8988T (cell line): ENCODE measurements at regions not wholly inside any gene's neighbourhood (a gene's known extent, or its start where the extent isn't known, plus 50 kb on each side); places are given as distances from the start of the nearest gene placed in this dataset.

Source experiments
- DNase-seq: peaks from one replicate; pipeline ENCODE4 v3.0.0; 2011

DNA sequence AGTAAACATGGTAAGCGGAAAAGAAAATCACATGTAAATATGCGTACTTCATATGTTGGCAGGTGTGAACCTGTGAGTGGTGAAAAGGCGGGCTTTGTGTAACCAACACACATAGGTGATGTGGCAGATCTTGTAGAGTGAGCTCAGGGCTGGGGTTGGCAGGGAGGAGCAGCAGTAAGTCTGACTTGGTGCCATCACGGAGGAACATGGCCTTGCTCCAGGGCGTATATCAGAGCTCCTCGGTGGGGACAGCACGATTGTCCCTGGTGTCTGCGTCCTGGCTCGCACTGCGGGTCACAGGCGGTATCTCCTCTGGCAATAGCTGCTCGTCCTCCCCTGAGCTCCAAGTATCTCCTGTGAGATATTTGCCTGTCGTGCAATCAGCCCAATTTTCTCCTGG, 733.6 kb downstream of the TRIML1 start:
- DNase-seq: no peak

DNA sequence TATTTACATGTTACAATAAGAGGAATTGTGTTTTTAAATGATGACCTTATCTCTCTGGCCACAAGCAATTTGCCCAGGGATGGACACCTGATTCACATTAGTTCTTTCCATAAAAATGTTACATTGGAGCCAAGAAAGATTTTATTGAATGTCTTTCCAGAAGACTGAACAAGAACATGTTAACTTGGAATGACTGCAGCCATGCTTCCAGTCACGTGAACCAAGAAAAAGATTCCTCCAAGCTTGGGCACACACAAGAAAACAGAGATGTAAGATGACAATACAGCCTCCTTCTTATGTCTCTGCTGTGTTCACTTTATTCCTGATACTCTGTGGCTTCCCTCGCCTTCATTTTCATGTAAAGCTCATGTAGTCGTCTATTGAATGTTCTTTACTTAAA, 737.6 kb downstream of the TRIML1 start:
- no peak for DNase-seq

DNA sequence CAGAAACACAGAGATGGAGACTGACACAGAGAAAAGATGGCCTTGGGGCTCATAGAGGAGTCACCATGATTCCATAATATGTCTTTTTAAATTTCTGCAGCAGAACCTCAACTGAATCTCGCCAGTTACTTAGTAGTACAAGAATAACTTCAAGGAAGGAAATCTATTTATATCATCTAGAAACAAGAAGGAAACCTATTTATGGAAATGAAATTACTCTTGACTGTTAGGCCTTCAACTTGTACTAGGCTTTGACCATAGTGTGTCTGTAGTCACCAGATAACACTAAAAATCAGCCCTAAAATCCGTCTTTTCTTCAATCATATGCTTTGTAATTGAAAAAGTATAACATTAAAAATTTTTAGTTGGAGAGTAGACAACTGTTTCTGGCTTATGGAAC, 740.4 kb downstream of the TRIML1 start:
- no peak for DNase-seq

DNA sequence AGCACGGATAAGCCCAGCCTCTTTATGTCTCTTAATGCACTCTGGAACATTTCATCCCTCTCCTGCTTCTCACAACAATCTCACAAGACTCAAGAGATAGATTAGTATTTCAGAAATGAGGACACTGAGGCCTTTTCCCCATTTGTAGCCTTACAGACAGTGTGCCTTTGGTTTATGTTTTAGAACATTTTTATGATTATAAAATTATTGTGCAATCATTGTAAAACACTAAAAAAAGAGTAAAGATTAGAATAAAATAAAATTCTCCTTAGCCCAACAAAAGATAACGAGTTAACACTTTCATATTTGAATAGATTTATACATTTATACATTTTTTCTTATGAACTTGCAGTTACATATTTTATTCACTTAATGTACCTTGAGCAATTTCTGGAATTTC, 748.7 kb downstream of the TRIML1 start:
- no peak for DNase-seq

DNA sequence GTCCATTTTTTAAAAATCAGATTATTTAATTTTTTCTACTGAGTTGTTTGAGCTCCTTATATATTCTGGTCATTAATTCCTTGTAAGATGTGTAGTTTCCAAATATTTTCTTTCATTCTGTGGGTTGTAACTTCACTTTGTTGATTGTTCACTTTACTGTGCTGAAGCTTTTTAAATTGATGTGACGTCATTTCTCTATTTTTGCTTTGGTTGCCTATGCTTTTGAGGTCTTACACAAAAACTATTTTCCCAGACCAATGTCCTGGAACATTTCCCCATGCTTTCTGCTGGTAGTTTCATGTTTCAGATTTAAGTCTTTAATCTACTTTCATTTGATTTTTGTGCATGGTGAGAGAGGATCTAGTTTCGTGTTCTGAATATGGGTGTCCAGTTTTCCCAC, 753.6 kb downstream of the TRIML1 start:
- no peak for DNase-seq

DNA sequence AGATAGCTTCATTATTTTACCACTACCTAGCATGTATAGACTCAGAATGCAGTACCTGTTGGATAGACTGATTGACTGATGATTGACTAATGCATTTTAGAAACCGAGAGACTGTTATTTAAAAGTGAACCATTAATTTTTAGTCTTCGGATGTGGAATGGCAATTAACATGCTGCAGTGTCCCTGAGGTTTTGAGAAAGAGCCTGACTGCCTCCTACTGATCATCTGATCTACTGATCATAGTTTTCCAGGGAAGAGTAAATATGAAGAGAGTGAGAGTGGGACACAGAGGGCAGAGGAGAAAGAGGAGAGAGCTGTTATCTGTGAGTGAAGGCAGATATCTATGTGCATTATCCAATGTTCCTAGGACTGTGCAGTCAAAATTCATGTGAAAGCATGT, 764.7 kb downstream of the TRIML1 start:
- DNase-seq: no peak

DNA sequence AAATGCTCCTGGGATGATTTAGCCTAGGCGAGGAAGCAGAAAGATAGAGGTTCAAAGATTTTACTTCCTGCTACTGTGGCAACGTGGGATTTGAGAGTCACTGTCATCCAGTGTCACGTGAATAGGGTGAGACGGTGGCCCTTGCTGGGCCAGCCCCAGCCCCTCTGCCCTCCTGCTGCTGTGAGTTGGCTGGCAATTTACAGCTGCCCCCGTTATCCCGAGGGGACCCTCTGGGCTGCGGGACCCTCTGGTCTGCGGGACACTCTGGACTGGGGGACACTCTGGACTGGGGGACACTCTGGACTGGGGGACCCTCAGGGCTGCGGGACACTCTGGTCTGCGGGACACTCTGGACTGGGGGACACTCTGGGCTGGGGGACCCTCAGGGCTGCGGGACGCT, 765.4 kb downstream of the TRIML1 start:
- no peak for DNase-seq

DNA sequence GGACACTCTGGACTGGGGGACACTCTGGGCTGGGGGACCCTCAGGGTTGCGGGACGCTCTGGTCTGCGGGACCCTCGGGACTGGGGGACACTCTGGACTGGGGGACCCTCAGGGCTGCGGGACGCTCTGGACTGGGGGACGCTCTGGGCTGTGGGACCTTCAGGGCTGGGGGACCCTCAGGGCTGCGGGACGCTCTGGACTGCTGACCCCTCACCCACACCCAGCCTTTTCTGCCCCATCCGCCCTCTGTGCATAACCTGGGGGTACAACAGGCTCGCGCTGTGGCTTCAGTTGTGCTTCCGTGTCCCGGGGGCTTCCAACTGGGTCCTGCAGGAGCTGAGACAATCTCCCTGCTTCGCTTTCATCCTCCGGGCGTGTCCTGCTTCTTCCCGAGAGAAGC, 766.0 kb downstream of the TRIML1 start:
- DNase-seq: no peak

DNA sequence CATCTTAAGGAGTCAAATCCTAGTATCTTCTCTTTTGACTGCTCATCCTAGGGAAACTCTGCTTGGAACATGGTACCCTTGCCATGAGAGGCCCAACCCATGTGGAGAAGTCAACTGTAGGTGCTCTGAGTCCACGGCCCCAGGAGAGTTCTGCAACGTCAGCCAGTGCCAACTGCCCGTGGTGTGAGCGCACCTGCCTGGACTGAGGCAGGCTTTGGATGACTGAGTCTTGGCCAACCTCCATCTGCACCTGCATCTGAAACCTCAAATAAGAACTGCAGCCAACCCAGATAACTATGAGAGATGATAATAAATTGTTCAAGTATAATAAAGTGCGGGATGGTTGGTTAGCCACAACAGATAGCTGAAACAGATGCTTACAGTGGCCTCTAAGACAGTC, 772.0 kb downstream of the TRIML1 start:
- no peak for DNase-seq

DNA sequence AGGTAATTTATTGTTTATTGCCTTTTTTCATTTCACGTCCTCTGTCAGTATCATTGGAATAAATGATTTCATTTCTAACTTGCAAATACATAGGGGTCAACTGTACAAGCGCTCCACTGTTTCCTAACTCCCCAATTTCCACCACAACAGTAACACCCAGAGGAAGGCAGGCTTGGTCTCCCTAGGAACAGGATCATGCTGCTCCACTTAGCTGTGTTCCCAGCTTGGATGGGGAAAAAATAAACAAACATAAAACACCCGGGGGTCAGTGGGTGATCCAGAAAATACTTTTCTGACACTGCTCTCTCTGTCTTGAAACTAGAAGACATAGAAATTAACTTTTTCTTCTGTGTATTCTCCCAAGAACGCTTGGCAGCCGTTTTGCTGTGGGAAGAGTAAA, 772.5 kb downstream of the TRIML1 start:
- no peak for DNase-seq

DNA sequence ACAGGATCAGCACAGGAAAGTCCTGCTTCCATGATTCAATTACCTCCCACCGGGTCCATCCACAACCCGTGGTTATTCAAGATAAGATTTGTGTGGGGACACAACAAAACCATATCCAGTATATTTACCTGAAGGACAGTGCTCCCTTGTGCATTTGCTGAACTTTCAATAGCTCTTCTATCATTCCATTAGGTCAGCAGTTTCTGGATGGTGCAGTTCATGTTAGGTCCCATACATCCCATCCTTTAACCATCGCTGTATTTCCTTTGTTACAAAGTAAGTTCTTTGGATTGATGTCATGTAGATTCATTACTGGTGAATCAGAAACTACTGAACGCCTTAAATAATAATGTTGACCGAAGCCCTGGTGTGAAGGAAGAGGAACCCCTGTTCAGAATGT, 775.9 kb downstream of the TRIML1 start:
- DNase-seq: no peak

DNA sequence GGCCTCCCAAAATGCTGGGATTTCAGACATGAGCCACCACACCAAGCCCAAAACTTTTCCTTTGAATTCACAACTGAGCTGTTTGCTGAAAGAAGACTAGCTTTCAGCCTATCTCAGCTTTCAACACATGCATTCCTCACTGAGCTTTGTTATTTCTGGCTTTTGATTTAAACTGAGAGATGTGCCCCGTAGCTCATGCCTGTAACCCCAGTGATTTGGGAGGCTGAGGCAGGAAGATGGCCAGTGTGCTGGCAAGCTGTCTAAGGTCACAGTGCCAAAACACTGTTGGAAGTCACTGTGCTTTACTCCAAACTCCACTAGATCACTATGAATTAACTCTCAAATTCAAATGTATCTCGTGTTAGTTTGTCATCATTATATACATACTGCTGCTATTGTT, 779.5 kb downstream of the TRIML1 start:
- DNase-seq: no peak

DNA sequence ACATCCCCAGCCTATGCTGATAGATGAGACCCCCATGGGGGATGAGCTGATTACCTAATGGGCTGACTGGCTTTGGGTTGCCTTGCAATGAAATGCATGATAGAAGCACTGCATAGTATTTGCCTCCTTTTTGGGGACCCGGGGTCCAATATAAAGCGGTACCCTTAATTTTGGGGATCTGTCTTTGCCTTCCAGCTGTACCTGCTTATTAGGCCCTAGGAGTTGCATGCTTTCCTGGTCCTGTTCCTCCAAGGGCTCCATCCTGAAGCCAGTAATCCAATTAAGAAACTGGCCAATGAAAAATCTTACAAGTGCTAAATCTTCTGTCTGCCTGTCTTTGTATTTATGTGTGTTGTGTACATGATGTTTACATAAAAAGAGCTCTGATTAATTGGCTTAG, 791.6 kb downstream of the TRIML1 start:
- no peak for DNase-seq

DNA sequence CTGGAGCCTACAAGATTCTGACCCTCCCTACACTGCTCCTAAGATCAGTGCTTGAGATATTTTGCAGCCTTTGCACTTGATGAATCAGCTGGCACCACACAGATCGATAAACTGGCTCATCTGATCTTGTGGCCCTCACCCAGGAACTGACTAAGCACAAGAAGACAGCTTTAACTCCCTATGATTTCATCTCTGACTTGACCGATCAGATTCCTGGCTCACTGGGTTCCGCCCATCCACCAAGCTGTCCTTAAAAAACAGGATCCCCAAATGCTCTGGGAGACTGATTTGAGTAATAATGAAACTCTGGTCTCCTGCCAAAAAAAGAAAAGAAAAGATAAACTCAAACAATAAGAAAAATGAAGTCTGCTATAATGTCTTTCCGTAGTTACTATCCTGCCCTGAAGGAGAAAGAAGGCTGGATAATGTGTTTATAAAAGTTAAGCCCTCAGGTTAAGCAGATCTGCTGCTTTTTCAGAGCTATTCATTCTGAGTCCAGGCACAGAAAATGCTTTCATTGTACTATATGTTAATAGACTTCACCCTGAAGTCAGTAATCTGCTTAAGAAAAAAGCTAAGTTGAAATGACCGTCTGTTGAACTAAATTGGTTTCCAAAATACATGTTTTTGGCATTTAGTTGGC, 795.2 kb downstream of the TRIML1 start:
- no peak for DNase-seq

DNA sequence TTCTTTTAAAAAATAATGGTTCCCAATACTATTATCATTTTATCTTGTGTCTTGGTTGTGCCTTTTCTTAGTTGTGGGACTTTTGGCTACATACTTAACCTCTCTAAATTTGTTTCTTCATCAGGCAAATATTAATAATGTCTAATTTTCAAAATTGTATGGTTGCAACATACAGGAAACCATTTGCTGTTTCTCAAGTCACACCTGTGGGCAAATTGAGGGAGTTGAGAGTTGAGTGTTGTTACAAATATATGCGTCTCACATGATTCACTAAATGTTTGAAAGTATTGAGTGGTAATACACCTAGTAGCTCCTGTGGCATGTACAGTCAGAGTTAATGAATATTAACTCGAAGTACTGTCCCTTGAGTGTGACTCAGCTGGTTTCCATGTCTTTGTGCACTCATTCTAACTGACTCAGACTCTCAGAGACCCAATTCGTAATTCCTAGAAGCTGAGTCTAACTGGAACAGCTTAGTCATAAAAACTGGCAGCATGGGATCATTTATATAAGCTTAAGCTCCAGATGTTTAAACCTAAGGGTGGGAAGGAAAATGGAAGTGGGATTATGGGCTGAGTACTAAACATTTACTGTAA, 802.4 kb downstream of the TRIML1 start:
- DNase-seq: no peak

DNA sequence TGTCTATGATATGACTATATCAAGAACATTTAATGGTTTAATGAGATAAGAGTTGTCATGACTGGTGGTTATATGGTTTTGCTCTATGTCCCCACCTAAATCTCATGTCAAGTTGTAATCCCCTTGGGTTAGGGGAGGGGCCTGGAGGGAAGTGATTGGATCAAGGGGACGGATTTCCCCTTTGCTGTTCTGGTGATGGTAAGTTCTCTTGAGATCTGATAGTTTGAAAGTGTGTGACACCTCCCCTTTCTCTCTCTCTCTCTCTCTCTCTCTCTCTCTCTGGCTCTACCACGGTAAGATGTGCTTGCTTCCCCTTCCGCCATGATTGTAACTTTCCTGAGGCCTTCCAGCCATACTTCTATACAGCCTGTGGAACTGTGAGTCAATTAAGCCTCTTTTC, 803.4 kb downstream of the TRIML1 start:
- no peak for DNase-seq

DNA sequence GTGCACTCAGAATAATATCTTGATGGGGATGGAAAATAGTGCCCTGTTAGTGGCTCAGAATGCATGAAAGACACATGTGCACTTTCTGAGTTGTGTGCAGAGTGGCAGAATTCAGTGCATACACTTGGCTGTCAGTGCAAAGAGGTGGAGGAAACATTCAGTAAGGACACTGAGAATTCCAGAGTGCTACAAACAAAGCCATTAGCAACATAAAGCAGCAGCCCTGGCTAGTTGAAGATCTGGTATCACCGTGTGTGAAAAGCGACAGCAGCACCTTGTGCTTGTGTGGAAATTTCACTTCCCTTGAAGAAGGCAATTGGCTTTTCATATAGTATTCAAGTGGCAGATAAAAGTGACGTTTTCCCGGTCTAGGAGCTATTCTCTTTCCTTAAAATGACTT, 810.4 kb downstream of the TRIML1 start:
- DNase-seq: no peak

DNA sequence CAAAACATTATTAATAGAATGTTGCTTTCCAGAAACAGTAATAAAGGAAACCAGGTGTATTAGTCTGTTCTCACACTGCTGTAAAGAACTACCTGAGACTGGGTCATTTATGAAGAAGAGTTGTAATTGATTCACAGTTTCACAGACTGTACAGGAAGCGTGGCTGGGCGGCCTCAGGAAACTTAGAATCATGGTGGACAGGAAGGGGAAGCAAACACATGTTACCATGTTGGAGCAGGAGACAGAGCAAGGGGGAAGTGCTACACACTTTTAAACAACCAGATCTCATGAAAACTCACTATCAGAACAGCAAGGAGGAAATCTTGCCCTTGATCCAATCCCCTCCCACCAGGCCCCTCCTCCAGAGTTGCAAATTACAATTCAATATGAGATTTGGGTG, 815.8 kb downstream of the TRIML1 start:
- DNase-seq: no peak

DNA sequence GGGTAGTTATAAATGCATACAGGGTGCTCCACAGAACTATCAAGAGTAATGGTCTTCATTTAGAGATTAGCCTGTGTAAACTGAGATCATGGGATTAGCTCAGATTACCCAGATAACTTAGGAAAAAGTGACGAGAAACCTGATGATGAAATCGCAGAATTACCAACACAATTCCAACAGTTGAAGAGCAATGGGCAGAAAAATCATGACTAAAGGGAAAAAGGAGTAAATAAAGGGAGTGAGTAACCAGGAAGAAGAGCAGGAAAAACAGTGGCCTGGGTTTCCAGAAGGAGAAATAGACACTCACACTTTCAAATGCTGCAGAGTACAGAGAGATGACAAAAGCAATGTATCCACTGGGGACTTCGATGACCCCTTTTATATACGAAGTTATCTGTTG, 817.3 kb downstream of the TRIML1 start:
- DNase-seq: no peak

DNA sequence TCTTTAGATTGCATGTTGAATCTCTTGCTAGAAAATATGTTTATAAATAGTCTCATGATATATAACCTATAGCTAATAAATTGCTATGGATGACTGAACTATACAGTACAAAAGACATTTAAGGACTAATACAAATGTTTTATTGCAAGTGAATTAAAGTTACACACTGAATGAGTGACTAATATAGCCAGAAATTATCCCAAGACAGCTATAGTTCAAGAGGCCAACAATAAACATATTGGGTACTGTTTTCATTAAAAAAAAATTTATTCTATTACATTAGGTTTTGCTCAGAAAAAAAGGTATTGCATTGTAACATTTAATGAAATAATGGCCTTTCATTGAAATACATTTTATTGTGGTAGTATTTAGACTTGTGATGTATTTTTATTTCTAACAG, 819.1 kb downstream of the TRIML1 start:
- no peak for DNase-seq

DNA sequence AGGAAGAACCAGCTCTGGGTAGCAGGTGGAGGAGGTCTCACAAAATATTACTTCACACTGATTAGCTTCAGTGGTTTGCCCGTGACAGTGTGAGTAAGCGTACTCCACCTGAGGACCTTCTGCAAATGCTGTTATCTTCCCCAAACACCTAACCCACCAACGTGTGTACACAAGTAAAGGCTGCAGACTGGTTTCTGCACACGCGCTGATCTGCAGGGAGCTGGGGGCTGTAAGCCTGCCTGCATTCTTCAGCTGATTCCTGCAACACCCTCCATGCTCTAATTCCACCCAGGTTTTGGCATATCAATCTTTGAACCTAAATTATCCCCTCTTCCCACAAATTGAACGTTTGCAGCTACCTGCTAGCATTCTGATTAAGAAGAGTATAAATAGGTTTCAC, 820.2 kb downstream of the TRIML1 start:
- DNase-seq: no peak

DNA sequence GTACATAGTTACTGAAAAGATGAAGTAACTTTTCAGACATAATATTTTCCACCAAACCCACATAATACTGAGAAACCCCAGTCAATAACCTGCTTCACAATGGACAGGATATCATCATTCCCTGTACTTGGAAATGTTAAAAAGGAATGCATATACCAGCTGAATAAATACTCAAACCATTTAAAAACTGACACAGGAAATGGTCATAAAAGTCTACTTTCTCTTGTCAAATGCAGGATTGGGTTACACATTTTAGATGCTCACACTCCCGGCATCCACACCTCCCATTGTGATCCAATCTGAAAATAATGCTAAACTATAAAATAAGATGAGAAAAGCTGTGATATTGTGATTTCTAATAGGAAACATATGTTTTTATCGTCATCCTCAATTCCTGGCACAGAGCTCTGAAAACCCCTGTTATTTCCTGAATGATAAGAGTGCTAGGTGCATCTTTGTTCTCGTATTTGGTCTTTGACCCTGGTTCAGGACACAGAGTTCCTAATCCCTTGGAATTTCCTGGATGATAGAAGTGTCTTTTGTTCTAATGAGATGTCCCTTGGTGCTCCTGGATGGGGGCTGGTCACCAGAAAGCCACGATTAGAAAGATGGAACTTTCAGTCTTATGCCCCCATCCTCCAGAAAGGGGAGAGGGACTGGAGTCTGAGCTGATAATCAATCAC, 821.3 kb downstream of the TRIML1 start:
- DNase-seq: no peak

DNA sequence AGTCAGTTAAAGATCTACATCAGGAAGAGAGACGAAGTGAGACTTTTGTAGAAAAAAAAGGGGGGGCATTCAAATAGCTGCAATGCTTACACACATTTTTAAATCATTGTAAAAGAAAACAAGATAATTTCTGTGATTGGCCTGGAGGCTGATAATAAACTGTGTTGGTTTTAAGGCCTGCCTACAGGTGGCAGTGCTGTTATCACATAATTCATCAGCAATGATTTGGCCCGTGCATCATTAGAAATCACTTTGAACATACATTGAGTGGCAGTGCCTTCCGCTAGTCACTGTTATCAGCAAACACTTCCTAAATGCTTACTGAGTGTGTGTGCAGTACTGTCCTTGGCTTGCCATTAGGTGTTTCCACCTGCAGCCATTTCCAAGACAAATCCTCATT, 831.9 kb downstream of the TRIML1 start:
- DNase-seq: no peak

DNA sequence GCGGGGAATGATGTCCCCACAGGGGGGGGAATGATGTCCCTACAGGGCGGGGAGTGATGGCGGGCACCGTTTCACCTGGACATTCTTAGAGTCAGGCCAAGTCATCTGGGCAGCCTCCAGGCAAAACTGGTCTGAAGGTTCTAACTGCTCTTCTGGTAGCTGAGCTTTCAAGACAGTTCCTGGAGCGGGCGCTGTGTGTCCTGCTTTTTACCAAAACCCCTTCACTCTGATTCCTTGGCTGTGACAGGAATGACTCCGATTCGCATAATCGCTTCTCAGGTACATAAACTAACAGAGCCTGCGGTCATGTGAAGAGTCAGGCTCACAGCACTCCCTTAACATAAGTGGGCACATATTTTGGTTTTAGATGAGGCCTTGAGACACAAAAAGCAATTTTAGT, 836.0 kb downstream of the TRIML1 start:
- DNase-seq: no peak

DNA sequence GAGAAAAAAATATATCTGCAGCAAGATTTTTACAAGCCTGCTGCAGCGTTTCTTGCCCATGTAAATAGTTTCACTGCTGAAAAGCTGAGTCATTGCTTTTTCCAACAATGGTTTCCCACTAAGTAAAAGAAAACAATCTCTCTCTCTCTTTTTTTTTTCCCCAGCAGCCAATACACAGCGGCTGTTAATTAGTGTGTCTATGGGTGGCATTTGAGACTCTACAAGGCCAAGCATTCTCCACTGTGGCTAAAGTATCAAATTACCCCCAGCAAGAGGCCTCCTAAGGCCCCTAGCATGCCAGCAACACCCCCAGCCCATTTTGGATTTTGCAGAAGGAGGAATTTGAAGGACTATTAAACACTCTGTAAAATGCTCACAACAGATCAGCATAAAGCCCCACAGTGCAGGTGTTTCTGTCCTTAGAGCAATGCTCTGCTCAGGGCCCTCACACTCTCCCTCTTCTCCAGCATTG, 837.4 kb downstream of the TRIML1 start:
- DNase-seq: no peak
